SIG-M5 treated with dmso at 0.1 percent for 504 hours (cell line): ENCODE measurements at regions not wholly inside any gene's neighbourhood (a gene's known extent, or its start where the extent isn't known, plus 50 kb on each side); places are given as distances from the start of the nearest gene placed in this dataset.
"Not testable (repeated sequence)": the region's sequence is repeated elsewhere in the genome, so short reads cannot be mapped to it uniquely, and the experiment has no call there.

Experiments
- DNase-seq: peaks from one replicate; lab custom pipeline; 2025; ENCODE audit not compliant: unreplicated experiment; lab: John Stamatoyannopoulos, UW

DNA sequence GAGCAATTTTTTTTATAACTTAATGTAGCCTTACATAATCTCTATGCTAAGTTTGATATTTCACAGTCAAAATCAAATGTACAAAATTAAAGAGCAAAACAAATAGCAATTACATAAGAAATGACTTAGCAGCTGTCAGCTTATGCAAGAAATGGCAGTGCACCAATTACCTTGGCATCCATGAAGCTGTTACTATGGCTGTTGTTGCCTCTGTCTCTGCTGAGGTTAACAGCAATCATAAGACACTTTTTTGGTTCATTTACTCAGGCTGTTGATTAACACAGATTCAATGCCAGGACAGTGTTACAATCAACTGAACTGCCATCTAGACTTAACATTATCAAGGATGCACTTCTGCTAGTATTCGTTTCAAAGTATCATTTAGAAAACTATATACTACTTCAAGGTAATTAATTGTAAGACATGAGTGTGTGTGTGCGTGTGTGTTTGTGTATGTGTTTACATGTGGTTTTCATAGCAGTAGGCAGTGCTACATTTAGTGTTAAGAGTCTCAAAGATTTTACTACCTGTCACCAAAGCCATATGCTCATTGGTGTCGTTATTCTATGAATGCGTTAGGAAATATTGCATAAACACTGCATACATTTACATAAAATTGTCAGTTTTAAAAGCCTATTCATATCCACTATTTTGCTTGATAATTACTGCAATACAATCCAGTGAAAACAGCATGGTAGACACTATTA, 1084.2 kb upstream of the COX7C start:
- DNase-seq = no peak

- peak; percentile 75 for DNase-seq
Observed at GRCh38 chr5:85538362-85538761, 1079.4 kb upstream of the COX7C start.

DNA sequence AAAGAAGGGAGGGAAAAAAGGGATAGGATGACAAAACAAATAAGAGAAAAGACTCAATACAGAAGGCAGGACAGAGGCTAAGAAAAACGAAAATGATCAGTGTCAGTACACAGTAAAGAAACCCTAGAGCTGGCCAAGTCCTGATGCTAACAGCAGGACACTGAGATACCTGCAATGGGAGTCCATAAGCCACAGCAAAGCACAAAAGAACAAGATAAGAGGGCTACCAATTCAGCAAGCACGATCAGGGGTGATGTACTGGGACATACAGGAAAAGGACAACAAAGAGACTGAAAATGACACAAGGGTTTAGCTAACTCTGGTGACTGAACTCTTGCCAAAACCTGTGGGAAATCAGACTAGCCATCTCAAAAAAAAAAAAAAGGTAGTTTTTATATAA, 1072.6 kb upstream of the COX7C start:
- no peak for DNase-seq

DNA sequence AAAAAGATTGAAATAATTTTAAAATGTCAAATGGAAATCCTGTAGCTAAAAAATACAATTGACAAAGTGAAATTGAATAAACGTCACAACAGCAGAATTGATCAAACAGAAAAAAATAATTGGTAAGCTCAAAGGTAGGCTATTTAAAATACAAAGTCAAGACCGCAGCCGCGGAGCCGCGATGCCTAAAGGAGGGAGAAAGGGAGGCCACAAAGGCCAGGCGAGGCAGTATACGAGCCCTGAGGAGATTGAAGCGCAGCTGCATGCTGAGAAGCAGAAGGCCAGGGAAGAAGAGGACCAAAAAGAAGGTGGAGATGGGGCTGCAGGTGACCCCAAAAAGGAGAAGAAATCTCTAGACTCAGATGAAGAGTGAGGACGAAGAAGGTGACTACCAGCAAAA, 1068.5 kb upstream of the COX7C start:
- no peak for DNase-seq

- no peak for DNase-seq
Observed at GRCh38 chr5:85549836-85550599, 1067.7 kb upstream of the COX7C start.

GRCh38 chr5:85556464-85556863, 1061.3 kb upstream of the COX7C start:
- DNase-seq = no peak

DNA sequence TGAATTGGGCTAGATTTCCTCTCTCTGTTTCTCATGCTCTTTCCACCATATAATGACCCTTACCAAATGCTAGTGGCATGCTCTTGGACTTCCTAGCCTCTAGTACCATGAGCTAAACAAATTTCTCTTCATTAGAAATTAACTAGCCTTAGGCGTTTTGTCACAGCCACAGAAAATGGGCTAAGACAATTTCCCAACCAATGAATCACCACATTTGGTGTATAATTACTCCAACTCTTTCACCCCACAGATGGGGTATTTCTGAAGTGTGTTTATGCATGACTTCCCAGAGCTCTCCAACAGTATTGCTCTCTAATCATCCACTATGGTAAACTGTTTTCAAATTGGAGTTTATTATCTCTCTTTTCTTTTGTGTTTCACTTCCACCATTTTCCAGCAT, 1041.1 kb upstream of the COX7C start:
- DNase-seq = no peak

GRCh38 chr5:85587806-85588205, 1029.9 kb upstream of the COX7C start:
- not testable (repeated sequence) for DNase-seq

GRCh38 chr5:85588268-85588667, 1029.5 kb upstream of the COX7C start:
- not testable (repeated sequence) for DNase-seq

DNA sequence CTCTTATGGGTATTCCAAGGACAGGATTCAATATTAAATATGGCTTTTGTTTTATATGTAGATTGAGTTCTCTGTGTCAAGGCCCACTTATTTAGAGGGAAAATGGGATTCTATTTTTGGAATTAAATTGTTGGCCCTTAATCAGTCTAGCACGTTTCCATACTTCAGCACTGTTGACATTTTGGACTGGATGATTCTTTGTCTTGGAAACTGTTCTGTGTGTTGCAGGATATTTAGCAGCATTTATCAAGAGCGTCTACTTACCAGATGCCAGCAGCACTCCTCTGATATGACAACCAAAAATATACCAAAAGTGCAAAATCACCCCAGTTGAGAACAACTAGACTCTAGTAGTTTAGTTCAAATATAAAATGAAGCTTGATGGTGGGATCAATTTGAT, 1027.0 kb upstream of the COX7C start:
- no peak for DNase-seq

DNA sequence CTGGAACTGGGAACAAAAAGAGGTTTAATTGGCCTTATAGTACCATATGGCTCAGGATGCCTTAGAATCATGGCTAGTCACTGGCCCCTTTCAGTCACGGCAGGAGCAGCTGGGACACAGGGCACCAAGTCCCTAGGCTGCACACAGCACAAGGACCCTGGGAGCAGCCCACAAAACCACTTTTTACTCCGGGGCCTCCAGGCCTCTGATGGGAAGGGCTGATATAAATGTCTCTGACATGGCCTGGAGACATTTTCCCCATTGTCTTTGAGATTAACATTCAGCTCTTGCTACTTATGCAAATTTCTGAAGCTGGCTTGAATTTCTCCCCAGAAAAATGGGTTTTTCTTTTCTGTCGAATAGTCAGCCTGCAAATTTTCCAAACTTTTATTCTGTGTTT, 1026.4 kb upstream of the COX7C start:
- DNase-seq = no peak

DNA sequence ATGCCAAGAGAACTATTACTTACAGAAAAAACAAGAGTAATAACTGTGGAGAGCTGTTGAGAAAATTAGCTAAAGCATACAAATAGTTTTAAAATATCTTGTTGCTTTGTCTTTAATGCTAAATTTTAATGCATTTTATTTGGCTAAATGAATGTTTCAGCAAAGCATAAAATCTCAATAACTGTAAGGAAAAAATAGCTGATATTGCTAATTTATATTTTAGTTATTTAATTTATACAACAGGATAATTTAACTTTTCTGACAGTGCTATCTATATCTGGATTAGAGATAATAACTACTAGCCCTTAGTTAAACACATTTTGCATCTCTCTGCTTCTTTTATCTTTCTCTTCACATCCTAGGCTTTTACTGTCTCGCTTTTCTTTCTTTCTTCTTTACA, 1014.9 kb upstream of the COX7C start:
- DNase-seq = no peak

- no peak for DNase-seq
Observed at GRCh38 chr5:85604378-85604777, 1013.4 kb upstream of the COX7C start.

GRCh38 chr5:85604786-85605185, 1013.0 kb upstream of the COX7C start:
- DNase-seq = no peak

- no peak for DNase-seq
Observed at GRCh38 chr5:85605381-85605780, 1012.4 kb upstream of the COX7C start.

GRCh38 chr5:85614489-85614888, 1003.3 kb upstream of the COX7C start:
- no peak for DNase-seq

DNA sequence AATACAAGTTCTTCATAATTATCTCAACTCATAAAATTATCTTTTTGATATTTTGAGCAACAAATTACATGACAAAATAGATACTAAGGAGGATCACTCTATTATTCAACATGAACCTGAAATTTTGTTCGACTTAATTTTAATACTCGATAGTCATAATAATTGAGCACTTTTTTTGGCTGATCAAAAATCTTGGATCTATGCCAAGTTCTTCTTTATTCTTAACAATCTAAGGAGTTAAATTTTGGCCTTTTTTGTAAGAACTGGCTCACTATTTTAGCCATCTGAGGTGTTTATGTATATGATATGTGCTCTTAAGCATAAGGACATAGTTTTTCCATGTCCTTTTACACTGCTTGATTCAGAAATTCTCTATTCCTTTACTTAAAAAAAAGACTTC, 996.1 kb upstream of the COX7C start:
- no peak for DNase-seq

DNA sequence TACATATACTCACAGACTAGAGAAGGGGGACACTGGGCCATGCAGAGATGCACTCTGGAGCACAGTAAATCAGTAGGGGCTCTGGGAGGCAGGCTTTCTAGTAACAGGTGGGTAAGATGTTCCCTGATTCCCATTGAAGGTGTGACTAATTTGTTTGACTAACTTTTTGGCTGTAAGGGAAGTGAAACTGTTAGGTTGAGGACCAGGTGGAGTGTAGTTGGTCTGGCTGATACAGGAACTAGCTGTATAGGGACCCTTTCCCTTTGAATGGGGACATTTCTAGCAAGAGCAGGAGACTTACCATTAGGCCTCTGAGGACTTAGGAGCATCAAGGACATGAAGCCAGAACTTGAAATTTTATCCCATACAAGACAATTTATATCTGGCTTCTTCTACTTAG, 989.6 kb upstream of the COX7C start:
- DNase-seq = no peak

DNA sequence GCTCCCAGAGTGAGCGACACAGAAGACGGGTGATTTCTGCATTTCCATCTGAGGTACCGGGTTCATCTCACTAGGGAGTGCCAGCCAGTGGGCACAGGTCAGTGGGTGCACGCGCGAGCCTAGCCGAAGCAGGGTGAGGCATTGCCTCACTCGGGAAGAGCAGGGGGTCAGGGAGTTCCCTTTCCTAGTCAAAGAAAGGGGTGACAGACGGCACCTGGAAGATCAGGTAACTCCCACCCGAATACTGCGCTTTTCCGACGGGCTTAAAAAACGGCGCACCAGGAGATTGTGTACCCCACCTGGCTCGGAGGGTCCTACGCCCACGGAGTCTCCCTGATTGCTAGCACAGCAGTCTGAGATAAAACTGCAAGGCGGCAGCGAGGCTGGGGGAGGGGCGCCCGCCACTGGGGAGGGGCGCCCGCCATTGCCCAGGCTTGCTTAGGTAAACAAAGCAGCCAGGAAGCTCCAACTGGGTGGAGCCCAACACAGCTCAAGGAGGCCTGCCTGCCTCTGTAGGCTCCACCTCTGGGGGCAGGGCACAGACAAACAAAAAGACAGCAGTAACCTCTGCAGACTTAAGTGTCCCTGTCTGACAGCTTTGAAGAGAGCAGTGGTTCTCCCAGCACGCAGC, 979.1 kb upstream of the COX7C start:
- DNase-seq = not testable (repeated sequence)

GRCh38 chr5:85646036-85646435, 971.7 kb upstream of the COX7C start:
- DNase-seq = no peak

GRCh38 chr5:85646641-85647040, 971.1 kb upstream of the COX7C start:
- DNase-seq = no peak
